Rectal smooth muscle tissue (tissue), 1 donor: ENCODE measurements at regions not wholly inside any gene's neighbourhood (a gene's known extent, or its start where the extent isn't known, plus 50 kb on each side); places are given as distances from the start of the nearest gene placed in this dataset.

Experiments used
- H3K27ac ChIP-seq: one replicate; pipeline ENCODE4 v1.7.0; 2013; ENCODE audit warnings: low read depth, low read length, inconsistent platforms
- H3K27me3 ChIP-seq: one replicate; pipeline ENCODE4 v1.7.0; 2013; ENCODE audit warnings: low read length; ENCODE audit not compliant: control insufficient read depth, insufficient read depth
- H3K36me3 ChIP-seq: one replicate; pipeline ENCODE4 v1.7.0; 2013; ENCODE audit warnings: low read length; ENCODE audit not compliant: control insufficient read depth, insufficient read depth
- H3K4me1 ChIP-seq: one replicate; pipeline ENCODE4 v1.7.0; 2013; ENCODE audit warnings: low read length; ENCODE audit not compliant: control insufficient read depth, insufficient read depth
- H3K4me3 ChIP-seq: one replicate; pipeline ENCODE4 v1.7.0; 2013; ENCODE audit warnings: low read length
- H3K9ac ChIP-seq: one replicate; pipeline ENCODE4 v1.7.0; 2013; ENCODE audit warnings: low read length

GRCh38 chr9:16236311-16236710, 634.2 kb downstream of the BNC2 start:
- Histone ChIP-seq H3K9ac (no peak overlapping the region), H3K36me3 (no peaks in the 10 kb centered on the region), H3K27me3 (no peaks in the 10 kb centered on the region), H3K4me1 (peaks cover 3% of the 10 kb centered on the region), H3K4me3 (no peak overlapping the region), H3K27ac (no peak overlapping the region)

GRCh38 chr9:16236882-16237281, 633.6 kb downstream of the BNC2 start:
- no peak overlapping the region for H3K4me3 ChIP-seq
- no peaks in the 10 kb centered on the region for H3K27me3 ChIP-seq
- H3K27ac ChIP-seq = no peak overlapping the region
- no peaks in the 10 kb centered on the region for H3K36me3 ChIP-seq
- peaks cover 3% of the 10 kb centered on the region for H3K4me1 ChIP-seq
- H3K9ac ChIP-seq = no peak overlapping the region

- Histone ChIP-seq H3K27me3 (no peaks in the 10 kb centered on the region), H3K4me1 (peaks cover 3% of the 10 kb centered on the region), H3K9ac (no peak overlapping the region), H3K27ac (no peak overlapping the region), H3K4me3 (no peak overlapping the region), H3K36me3 (no peaks in the 10 kb centered on the region)
Observed at GRCh38 chr9:16238623-16239138, 631.8 kb downstream of the BNC2 start.

- H3K4me3 ChIP-seq = no peak overlapping the region
- peaks cover 4% of the 10 kb centered on the region for H3K4me1 ChIP-seq
- H3K36me3 ChIP-seq = no peaks in the 10 kb centered on the region
- H3K27me3 ChIP-seq = no peaks in the 10 kb centered on the region
- no peak overlapping the region for H3K9ac ChIP-seq
- no peak overlapping the region for H3K27ac ChIP-seq
Observed at GRCh38 chr9:16241231-16241630, 629.2 kb downstream of the BNC2 start.

- Histone ChIP-seq H3K36me3 (no peaks in the 10 kb centered on the region), H3K27me3 (no peaks in the 10 kb centered on the region), H3K27ac (no peak overlapping the region), H3K9ac (no peak overlapping the region), H3K4me1 (peaks cover 3% of the 10 kb centered on the region), H3K4me3 (no peak overlapping the region)
Observed at GRCh38 chr9:16243798-16244197, 626.7 kb downstream of the BNC2 start.

GRCh38 chr9:16245756-16246440, 624.6 kb downstream of the BNC2 start:
- Histone ChIP-seq H3K27me3 (no peaks in the 10 kb centered on the region), H3K27ac (no peak overlapping the region), H3K36me3 (no peaks in the 10 kb centered on the region), H3K4me1 (peaks cover 3% of the 10 kb centered on the region), H3K4me3 (no peak overlapping the region), H3K9ac (no peak overlapping the region)

GRCh38 chr9:16246785-16247184, 623.7 kb downstream of the BNC2 start:
- H3K4me1 ChIP-seq = peaks cover 3% of the 10 kb centered on the region
- H3K27ac ChIP-seq = no peak overlapping the region
- no peak overlapping the region for H3K4me3 ChIP-seq
- no peak overlapping the region for H3K9ac ChIP-seq
- H3K27me3 ChIP-seq = no peaks in the 10 kb centered on the region
- no peaks in the 10 kb centered on the region for H3K36me3 ChIP-seq

- Histone ChIP-seq H3K4me3 (no peak overlapping the region), H3K4me1 (peaks cover 3% of the 10 kb centered on the region), H3K9ac (no peak overlapping the region), H3K27me3 (no peaks in the 10 kb centered on the region), H3K36me3 (no peaks in the 10 kb centered on the region), H3K27ac (no peak overlapping the region)
Observed at GRCh38 chr9:16247188-16247875, 623.1 kb downstream of the BNC2 start.

- H3K4me1 ChIP-seq = peaks cover 3% of the 10 kb centered on the region
- H3K4me3 ChIP-seq = no peak overlapping the region
- H3K27ac ChIP-seq = peak overlapping the region; percentile 30
- no peak overlapping the region for H3K9ac ChIP-seq
- H3K36me3 ChIP-seq = no peaks in the 10 kb centered on the region
- H3K27me3 ChIP-seq = no peaks in the 10 kb centered on the region
Observed at GRCh38 chr9:16248822-16249221, 621.6 kb downstream of the BNC2 start.

- no peaks in the 10 kb centered on the region for H3K27me3 ChIP-seq
- H3K4me1 ChIP-seq = no peaks in the 10 kb centered on the region
- no peaks in the 10 kb centered on the region for H3K36me3 ChIP-seq
- H3K27ac ChIP-seq = no peak overlapping the region
- H3K9ac ChIP-seq = no peak overlapping the region
- H3K4me3 ChIP-seq = no peak overlapping the region
Observed at GRCh38 chr9:16252616-16253015, 617.9 kb downstream of the BNC2 start.

- Histone ChIP-seq H3K9ac (no peak overlapping the region), H3K4me1 (no peaks in the 10 kb centered on the region), H3K4me3 (no peak overlapping the region)
Observed at GRCh38 chr9:16254674-16255073, 615.8 kb downstream of the BNC2 start.

GRCh38 chr9:16255217-16255616, 615.3 kb downstream of the BNC2 start:
- H3K27me3 ChIP-seq = no peaks in the 10 kb centered on the region
- H3K36me3 ChIP-seq = no peaks in the 10 kb centered on the region
- no peak overlapping the region for H3K4me3 ChIP-seq
- no peaks in the 10 kb centered on the region for H3K4me1 ChIP-seq
- H3K9ac ChIP-seq = no peak overlapping the region
- no peak overlapping the region for H3K27ac ChIP-seq

More at GRCh38 chr9:16254674-16255073, 615.8 kb downstream of the BNC2 start:
- Histone ChIP-seq H3K36me3 (no peaks in the 10 kb centered on the region), H3K27me3 (no peaks in the 10 kb centered on the region), H3K27ac (no peak overlapping the region)

- no peak overlapping the region for H3K4me3 ChIP-seq
- no peaks in the 10 kb centered on the region for H3K4me1 ChIP-seq
- H3K9ac ChIP-seq = no peak overlapping the region
- H3K36me3 ChIP-seq = no peaks in the 10 kb centered on the region
- H3K27ac ChIP-seq = no peak overlapping the region
- H3K27me3 ChIP-seq = no peaks in the 10 kb centered on the region
Observed at GRCh38 chr9:16257604-16258003, 612.9 kb downstream of the BNC2 start.
